ENCODE measurements at regions not wholly inside any gene's neighbourhood (a gene's known extent, or its start where the extent isn't known, plus 50 kb on each side); places are given as distances from the start of the nearest gene placed in this dataset.

DNA sequence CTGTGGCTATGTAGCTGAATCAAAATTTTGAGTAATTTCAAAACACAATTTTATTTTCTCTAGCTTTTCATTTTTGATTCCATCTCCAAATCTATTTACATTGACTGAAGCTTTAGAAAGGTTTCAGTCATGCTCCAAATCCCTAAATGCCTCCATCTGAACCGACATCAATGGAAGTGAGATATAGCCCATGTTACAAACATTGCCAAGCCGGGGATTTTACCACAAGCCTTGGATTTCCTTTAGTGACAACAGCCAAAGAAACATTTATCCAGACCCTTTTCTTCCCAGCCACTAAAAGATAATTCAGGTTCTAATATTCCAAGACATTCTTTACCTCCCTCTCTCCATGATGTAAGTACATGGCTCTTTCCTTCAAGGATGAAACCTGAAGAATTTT is 1087.7 kb upstream of the SEMA6A start:
- TF ChIP-seq ZNF274 (IDR thresholded peaks at IDR 0.05; ENCODE audit: low read depth, low read length) (no peak), YY1 (IDR thresholded peaks at IDR 0.05; ENCODE audit: insufficient read depth, insufficient read length) (no peak)

Data from NT2/D1 (cell line).